ENCODE measurements at regions not wholly inside any gene's neighbourhood (a gene's known extent, or its start where the extent isn't known, plus 50 kb on each side); places are given as distances from the start of the nearest gene placed in this dataset.

GRCh38 chr3:40855871-40856270 lies 331.1 kb downstream of the ZNF621 start:
- no peak for TF ChIP-seq CTCF (IDR thresholded peaks at IDR 0.05; ENCODE audit: low read depth, low read length, missing control alignments)
- H3K4me3 ChIP-seq (replicated peaks; ENCODE audit: low read depth, low read length) = no peak overlapping the region
- no peak for DNase-seq (ENCODE audit: extremely low read depth, low read depth)

- no peak for DNase-seq (ENCODE audit: extremely low read depth, low read depth)
- H3K4me3 ChIP-seq (replicated peaks; ENCODE audit: low read depth, low read length) = no peak overlapping the region
- TF ChIP-seq CTCF (IDR thresholded peaks at IDR 0.05; ENCODE audit: low read depth, low read length, missing control alignments) = no peak
Observed at GRCh38 chr3:40858364-40859115, 333.8 kb downstream of the ZNF621 start.

GRCh38 chr3:40862946-40863345 lies 336.4 kb upstream of the CTNNB1 start:
- no peak for TF ChIP-seq CTCF (IDR thresholded peaks at IDR 0.05; ENCODE audit: low read depth, low read length, missing control alignments)
- no peak for DNase-seq (ENCODE audit: extremely low read depth, low read depth)
- no peak overlapping the region for H3K4me3 ChIP-seq (replicated peaks; ENCODE audit: low read depth, low read length)

- no peak overlapping the region for H3K4me3 ChIP-seq (replicated peaks; ENCODE audit: low read depth, low read length)
- TF ChIP-seq CTCF (IDR thresholded peaks at IDR 0.05; ENCODE audit: low read depth, low read length, missing control alignments) = no peak
- no peak for DNase-seq (ENCODE audit: extremely low read depth, low read depth)
Observed at GRCh38 chr3:40864146-40864782, 335.0 kb upstream of the CTNNB1 start.

- no peak for DNase-seq (ENCODE audit: extremely low read depth, low read depth)
- no peak for TF ChIP-seq CTCF (IDR thresholded peaks at IDR 0.05; ENCODE audit: low read depth, low read length, missing control alignments)
- no peak overlapping the region for H3K4me3 ChIP-seq (replicated peaks; ENCODE audit: low read depth, low read length)
Observed at GRCh38 chr3:40864915-40865314, 334.4 kb upstream of the CTNNB1 start.

GRCh38 chr3:40867797-40868196 lies 331.5 kb upstream of the CTNNB1 start:
- DNase-seq (ENCODE audit: extremely low read depth, low read depth) = no peak
- TF ChIP-seq CTCF (IDR thresholded peaks at IDR 0.05; ENCODE audit: low read depth, low read length, missing control alignments) = no peak
- no peak overlapping the region for H3K4me3 ChIP-seq (replicated peaks; ENCODE audit: low read depth, low read length)

Data from HFF-Myc (cell line).